Glutamatergic neuron (in vitro differentiated cells): ENCODE measurements at regions not wholly inside any gene's neighbourhood (a gene's known extent, or its start where the extent isn't known, plus 50 kb on each side); places are given as distances from the start of the nearest gene placed in this dataset.

Experiments used
- DNase-seq: peaks from one replicate; pipeline ENCODE4 v3.0.0; 2022
- H3K27ac Mint-ChIP-seq: one replicate; pipeline ENCODE4 v1.8.0; 2020; ENCODE audit warnings: mild to moderate bottlenecking, mixed read lengths, inconsistent platforms; ENCODE audit not compliant: unreplicated experiment
- H3K27me3 Mint-ChIP-seq: one replicate; pipeline ENCODE4 v1.8.0; 2020; ENCODE audit warnings: mild to moderate bottlenecking, moderate library complexity, mixed read lengths, inconsistent platforms; ENCODE audit not compliant: unreplicated experiment
- H3K36me3 Mint-ChIP-seq: one replicate; pipeline ENCODE4 v1.8.0; 2020; ENCODE audit warnings: mild to moderate bottlenecking, mixed read lengths, inconsistent platforms; ENCODE audit not compliant: unreplicated experiment
- H3K4me1 Mint-ChIP-seq: one replicate; pipeline ENCODE4 v1.8.0; 2020; ENCODE audit warnings: mild to moderate bottlenecking, low read depth, mixed read lengths, inconsistent platforms; ENCODE audit not compliant: unreplicated experiment
- H3K4me3 Mint-ChIP-seq: one replicate; pipeline ENCODE4 v1.8.0; 2020; ENCODE audit warnings: mild to moderate bottlenecking, mixed read lengths, inconsistent platforms; ENCODE audit not compliant: unreplicated experiment
- H3K9me3 Mint-ChIP-seq: one replicate; pipeline ENCODE4 v1.8.0; 2020; ENCODE audit warnings: mild to moderate bottlenecking, moderate library complexity, mixed read lengths, inconsistent platforms; ENCODE audit not compliant: unreplicated experiment
- TF ChIP-seq, protein P1 (sequence below): fragments of 200-600 bp; sonication (generic); IDR thresholded peaks from one replicate; pipeline ENCODE4 v1.5.0; 2021; ENCODE audit not compliant: partially characterized antibody, unreplicated experiment

DNA sequence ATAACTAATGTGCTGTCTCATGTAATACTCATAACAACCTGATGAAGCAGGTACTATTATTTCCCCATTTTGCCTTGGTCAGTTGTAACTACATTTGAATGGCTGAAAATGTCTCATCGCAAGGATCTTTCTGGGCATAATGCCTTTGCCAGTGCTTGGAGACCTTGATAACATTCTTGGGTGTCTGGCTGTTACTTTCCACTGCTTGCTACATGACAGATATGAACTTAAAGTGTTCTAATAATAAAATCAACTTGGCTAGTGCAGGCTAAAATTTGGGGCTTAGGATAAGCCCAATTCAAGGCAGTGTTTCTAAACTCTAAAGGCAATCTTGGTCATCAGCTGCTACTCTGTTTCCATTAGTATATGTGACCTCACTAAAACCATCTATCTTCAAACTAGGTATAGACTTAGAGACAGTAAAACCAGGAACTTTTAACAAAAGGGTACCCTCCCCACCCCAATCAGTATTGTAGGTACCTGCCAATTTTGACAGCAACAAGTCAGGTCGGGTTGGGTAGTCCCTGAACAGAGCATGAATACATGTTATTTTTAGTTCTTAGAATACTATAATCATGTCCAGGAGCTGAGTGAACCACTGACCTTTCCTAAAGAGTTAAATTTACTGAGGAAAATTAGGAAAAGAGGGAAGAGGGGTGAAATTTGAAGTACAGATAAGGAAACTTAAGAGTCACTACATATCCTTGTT lies 68.2 kb upstream of the AHR start:
- Mint-ChIP-seq H3K27me3 (no peaks in the 10 kb centered on the region), H3K27ac (no peak overlapping the region), H3K4me1 (no peaks in the 10 kb centered on the region), H3K4me3 (no peak overlapping the region), H3K36me3 (no peaks in the 10 kb centered on the region), H3K9me3 (no peaks in the 10 kb centered on the region)
- DNase-seq = no peak
- TF ChIP-seq, protein P1, sequence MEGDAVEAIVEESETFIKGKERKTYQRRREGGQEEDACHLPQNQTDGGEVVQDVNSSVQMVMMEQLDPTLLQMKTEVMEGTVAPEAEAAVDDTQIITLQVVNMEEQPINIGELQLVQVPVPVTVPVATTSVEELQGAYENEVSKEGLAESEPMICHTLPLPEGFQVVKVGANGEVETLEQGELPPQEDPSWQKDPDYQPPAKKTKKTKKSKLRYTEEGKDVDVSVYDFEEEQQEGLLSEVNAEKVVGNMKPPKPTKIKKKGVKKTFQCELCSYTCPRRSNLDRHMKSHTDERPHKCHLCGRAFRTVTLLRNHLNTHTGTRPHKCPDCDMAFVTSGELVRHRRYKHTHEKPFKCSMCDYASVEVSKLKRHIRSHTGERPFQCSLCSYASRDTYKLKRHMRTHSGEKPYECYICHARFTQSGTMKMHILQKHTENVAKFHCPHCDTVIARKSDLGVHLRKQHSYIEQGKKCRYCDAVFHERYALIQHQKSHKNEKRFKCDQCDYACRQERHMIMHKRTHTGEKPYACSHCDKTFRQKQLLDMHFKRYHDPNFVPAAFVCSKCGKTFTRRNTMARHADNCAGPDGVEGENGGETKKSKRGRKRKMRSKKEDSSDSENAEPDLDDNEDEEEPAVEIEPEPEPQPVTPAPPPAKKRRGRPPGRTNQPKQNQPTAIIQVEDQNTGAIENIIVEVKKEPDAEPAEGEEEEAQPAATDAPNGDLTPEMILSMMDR = no peak

DNA sequence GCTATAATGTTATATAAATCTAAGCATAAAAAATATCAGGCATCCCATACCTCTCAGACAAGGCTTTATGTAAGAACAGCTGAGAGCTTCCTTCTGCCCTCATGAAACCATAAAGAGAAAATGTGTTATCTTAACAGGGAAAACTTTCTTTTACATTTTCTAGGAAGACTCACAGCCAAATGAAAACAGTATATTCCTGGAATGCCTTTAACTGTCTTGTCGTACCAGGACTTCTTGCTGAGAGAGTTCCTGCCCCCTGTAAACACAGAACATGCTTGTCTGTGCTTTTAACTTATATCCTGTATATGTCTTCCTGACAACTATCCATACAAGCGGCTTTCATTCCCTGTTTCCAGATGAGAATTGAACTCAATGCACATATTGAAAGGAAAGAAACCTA lies 64.8 kb upstream of the AHR start:
- no peak overlapping the region for H3K27ac Mint-ChIP-seq
- DNase-seq = no peak

GRCh38 chr7:17234030-17234397 lies 64.4 kb upstream of the AHR start:
- no peak overlapping the region for H3K27ac Mint-ChIP-seq
- no peaks in the 10 kb centered on the region for H3K9me3 Mint-ChIP-seq
- no peaks in the 10 kb centered on the region for H3K36me3 Mint-ChIP-seq
- DNase-seq = no peak
- H3K27me3 Mint-ChIP-seq = no peaks in the 10 kb centered on the region
- H3K4me1 Mint-ChIP-seq = no peaks in the 10 kb centered on the region
- H3K4me3 Mint-ChIP-seq = no peak overlapping the region
- TF ChIP-seq, protein P1 = no peak

More for the DNA sequence above, 64.8 kb upstream of the AHR start:
- Mint-ChIP-seq H3K27me3 (no peaks in the 10 kb centered on the region), H3K36me3 (no peaks in the 10 kb centered on the region), H3K9me3 (no peaks in the 10 kb centered on the region), H3K4me1 (no peaks in the 10 kb centered on the region), H3K4me3 (no peak overlapping the region)
- TF ChIP-seq, protein P1 = no peak

GRCh38 chr7:17234398-17235031 lies 63.9 kb upstream of the AHR start:
- Mint-ChIP-seq H3K4me1 (no peaks in the 10 kb centered on the region), H3K36me3 (no peaks in the 10 kb centered on the region), H3K27ac (no peak overlapping the region), H3K9me3 (no peaks in the 10 kb centered on the region), H3K27me3 (no peaks in the 10 kb centered on the region), H3K4me3 (no peak overlapping the region)
- DNase-seq = no peak
- TF ChIP-seq, protein P1 = no peak

DNA sequence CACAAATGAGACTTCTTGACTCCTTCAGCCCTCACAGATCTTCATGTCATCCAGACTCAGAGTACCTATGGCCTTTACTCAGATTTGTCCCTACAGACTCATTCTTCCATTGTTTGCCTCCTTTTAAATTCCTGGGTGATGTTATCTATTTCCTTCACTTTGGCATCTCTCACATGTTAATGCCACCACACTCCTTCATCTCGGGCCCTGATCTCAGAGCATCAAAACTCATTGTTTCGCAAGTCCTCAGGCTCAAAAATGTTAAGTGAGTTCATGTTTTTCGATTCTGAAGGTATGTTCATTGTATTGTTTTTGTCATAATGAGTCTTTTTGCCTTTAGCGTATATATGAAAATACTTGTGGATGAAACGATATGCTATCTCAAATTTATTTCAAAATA lies 62.3 kb upstream of the AHR start:
- Mint-ChIP-seq H3K36me3 (no peaks in the 10 kb centered on the region), H3K27me3 (no peaks in the 10 kb centered on the region), H3K4me3 (no peak overlapping the region), H3K9me3 (no peaks in the 10 kb centered on the region), H3K27ac (no peak overlapping the region), H3K4me1 (no peaks in the 10 kb centered on the region)
- no peak for DNase-seq
- TF ChIP-seq, protein P1 = no peak
